ENCODE measurements at regions not wholly inside any gene's neighbourhood (a gene's known extent, or its start where the extent isn't known, plus 50 kb on each side); places are given as distances from the start of the nearest gene placed in this dataset.

- Mint-ChIP-seq H3K36me3 (ENCODE audit: low read depth) (no peaks in the 10 kb centered on the region), H3K4me1 (no peaks in the 10 kb centered on the region), H3K4me3 (no peak overlapping the region), H3K27ac (no peak overlapping the region), H3K9me3 (peaks cover 3% of the 10 kb centered on the region), H3K27me3 (no peaks in the 10 kb centered on the region)
- ChIA-PET POLR2A (no interaction called here), CTCF (no interaction called here)
- no peak for ATAC-seq (ENCODE audit: low read depth)
- intact Hi-C loops (cut with micrococcal nuclease): no loop called here
- no peak for TF ChIP-seq CTCF (IDR thresholded peaks at IDR 0.05)
- no peak for DNase-seq
Observed at GRCh38 chr2:121124330-121124729, 160.7 kb downstream of the TFCP2L1 start.

- no peak overlapping the region for H3K4me3 Mint-ChIP-seq
- no peaks in the 10 kb centered on the region for H3K4me1 Mint-ChIP-seq
- POLR2A ChIA-PET: no interaction called here
- CTCF ChIA-PET: no interaction called here
- H3K9me3 Mint-ChIP-seq: no peaks in the 10 kb centered on the region
- no peaks in the 10 kb centered on the region for H3K36me3 Mint-ChIP-seq (ENCODE audit: low read depth)
- DNase-seq: no peak
- intact Hi-C loops (cut with micrococcal nuclease): no loop called here
- TF ChIP-seq CTCF (IDR thresholded peaks at IDR 0.05): no peak
- H3K27ac Mint-ChIP-seq: no peak overlapping the region
- H3K27me3 Mint-ChIP-seq: no peaks in the 10 kb centered on the region
- no peak for ATAC-seq (ENCODE audit: low read depth)
Observed at GRCh38 chr2:121125350-121125749, 159.7 kb downstream of the TFCP2L1 start.

- no peak for TF ChIP-seq CTCF (IDR thresholded peaks at IDR 0.05)
- ATAC-seq (ENCODE audit: low read depth) (no peak), DNase-seq (no peak)
- peaks cover 2% of the 10 kb centered on the region for H3K27me3 Mint-ChIP-seq
- H3K36me3 Mint-ChIP-seq (ENCODE audit: low read depth): no peaks in the 10 kb centered on the region
- POLR2A ChIA-PET: no interaction called here
- intact Hi-C loops (cut with micrococcal nuclease): no loop called here
- no peak overlapping the region for H3K4me3 Mint-ChIP-seq
- H3K9me3 Mint-ChIP-seq: no peaks in the 10 kb centered on the region
- no peaks in the 10 kb centered on the region for H3K4me1 Mint-ChIP-seq
- CTCF ChIA-PET: no interaction called here
- no peak overlapping the region for H3K27ac Mint-ChIP-seq
Observed at GRCh38 chr2:121128741-121129659, 156.0 kb downstream of the TFCP2L1 start.

GRCh38 chr2:121129692-121130091 is 155.3 kb downstream of the TFCP2L1 start:
- CTCF ChIA-PET: no interaction called here
- no peak overlapping the region for H3K4me3 Mint-ChIP-seq
- no peak for TF ChIP-seq CTCF (IDR thresholded peaks at IDR 0.05)
- POLR2A ChIA-PET: no interaction called here
- H3K27ac Mint-ChIP-seq: no peak overlapping the region
- ATAC-seq (ENCODE audit: low read depth) (no peak), DNase-seq (no peak)
- H3K4me1 Mint-ChIP-seq: no peaks in the 10 kb centered on the region
- peaks cover 2% of the 10 kb centered on the region for H3K27me3 Mint-ChIP-seq
- intact Hi-C loops (cut with micrococcal nuclease): no loop called here
- no peaks in the 10 kb centered on the region for H3K36me3 Mint-ChIP-seq (ENCODE audit: low read depth)
- no peaks in the 10 kb centered on the region for H3K9me3 Mint-ChIP-seq

GRCh38 chr2:121130301-121130850 is 154.6 kb downstream of the TFCP2L1 start:
- POLR2A ChIA-PET: no interaction called here

More at GRCh38 chr2:121130301-121130850, 154.6 kb downstream of the TFCP2L1 start:
- Mint-ChIP-seq H3K4me3 (no peak overlapping the region), H3K36me3 (ENCODE audit: low read depth) (no peaks in the 10 kb centered on the region), H3K9me3 (no peaks in the 10 kb centered on the region), H3K4me1 (no peaks in the 10 kb centered on the region), H3K27ac (no peak overlapping the region), H3K27me3 (peaks cover 2% of the 10 kb centered on the region)
- ATAC-seq (ENCODE audit: low read depth) (no peak), DNase-seq (no peak)
- intact Hi-C loops (cut with micrococcal nuclease): no loop called here
- TF ChIP-seq CTCF (IDR thresholded peaks at IDR 0.05): no peak
- CTCF ChIA-PET: no interaction called here
